IPS DF 4.7 (cell line): ENCODE measurements at regions not wholly inside any gene's neighbourhood (a gene's known extent, or its start where the extent isn't known, plus 50 kb on each side); places are given as distances from the start of the nearest gene placed in this dataset.

Experiments
- DNase-seq: peaks from one replicate; pipeline ENCODE4 v3.0.0-alpha.2; 2013; ENCODE audit warnings: low spot score; ENCODE audit errors: extremely low read depth

DNA sequence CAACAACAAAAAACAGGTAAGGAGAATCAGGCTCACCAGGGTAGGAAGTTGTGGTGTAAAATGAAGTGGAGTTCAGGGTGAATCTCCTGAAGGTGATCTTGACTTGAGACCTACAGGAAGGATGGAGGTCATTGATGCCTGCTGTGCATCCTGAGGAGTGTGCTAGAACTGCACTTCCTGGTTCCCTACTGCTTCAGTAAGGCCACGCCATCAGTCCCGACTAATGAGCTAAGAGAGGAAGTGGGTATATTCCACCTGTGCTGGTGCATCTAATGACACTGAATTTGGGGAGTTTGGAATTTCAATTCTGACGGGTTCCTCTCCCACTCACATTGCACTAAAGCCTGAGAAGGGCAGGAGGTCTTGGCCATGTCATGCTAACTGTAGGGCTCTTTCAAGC is 349.3 kb upstream of the SLC14A2 start:
- DNase-seq: no peak

DNA sequence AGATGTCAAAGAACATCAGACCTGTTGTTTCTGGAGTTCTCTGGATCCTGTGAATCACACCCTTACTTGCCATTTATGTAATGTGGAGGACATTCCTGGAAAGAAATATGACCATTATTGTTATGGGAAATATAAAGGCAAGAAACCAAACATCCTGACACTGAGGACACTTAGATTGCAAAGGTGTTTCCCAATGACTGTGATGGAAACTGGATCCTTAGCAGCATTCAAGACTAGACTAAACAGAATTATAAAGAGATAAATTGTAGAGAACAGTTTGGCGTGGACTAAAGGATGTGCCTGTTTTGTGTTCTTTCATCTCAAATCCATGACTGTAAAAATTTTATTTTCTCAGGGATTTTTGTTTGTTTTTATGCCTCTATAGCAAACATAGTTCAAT is 347.7 kb upstream of the SLC14A2 start:
- no peak for DNase-seq

DNA sequence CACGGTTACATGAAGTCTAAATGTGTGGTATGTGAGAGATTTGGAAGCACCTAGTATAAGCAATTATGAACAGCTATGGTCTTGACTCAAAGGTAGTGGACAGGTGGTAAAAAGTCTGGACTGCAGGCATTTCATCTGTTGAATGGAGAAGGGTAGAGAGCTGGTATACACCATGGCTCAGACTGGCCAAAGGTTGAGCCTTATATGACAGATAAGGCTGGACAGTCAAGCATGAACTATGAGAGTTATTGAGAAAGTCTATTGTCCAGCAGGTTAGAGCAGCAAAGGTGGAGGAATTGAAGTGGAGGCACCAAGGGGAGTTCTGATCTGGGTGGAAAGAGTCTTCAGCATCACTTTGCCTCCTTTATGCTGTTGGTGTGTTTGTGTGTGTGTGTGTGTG is 346.7 kb upstream of the SLC14A2 start:
- no peak for DNase-seq

DNA sequence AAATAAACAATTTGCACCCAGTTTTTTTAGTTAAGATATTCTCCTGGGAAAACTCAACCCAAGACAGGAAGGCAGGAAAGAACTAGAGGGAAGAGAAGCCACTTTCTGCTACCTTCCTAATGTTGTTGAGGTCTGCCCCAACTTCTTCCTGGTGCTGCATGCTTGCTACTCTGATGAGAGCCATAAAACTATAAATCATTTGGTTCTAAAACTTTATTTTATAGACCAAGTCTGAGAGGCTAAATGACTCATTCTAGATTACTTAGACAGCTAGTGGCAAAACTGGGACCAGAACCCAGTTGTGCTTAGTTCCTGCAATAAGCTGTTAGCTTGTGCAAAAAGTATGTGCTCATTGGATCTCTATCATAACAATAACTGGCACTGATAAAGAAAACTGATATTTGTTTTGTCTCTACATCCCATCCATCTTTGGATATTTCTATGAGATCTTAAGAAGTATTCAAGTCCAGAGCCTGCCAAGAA is 344.9 kb upstream of the SLC14A2 start:
- no peak for DNase-seq

DNA sequence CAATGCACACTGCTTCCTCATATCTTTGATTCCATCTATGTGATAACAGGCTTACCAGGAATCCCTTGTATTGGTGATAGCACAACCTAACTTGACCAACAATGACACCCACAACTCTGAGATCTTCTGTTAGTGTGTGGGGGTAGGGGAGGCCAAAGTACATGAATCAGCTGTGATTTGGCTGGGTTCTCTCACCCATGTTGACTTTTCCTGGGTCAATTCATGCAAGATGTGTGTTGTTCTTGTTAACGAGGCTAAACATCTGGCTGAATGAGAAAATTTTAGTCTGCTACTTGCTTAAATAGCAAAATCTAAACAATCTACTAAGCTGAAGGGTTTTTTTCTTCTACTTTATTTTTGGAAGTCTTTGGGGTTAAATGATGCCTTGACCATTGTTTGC is 341.2 kb upstream of the SLC14A2 start:
- no peak for DNase-seq

DNA sequence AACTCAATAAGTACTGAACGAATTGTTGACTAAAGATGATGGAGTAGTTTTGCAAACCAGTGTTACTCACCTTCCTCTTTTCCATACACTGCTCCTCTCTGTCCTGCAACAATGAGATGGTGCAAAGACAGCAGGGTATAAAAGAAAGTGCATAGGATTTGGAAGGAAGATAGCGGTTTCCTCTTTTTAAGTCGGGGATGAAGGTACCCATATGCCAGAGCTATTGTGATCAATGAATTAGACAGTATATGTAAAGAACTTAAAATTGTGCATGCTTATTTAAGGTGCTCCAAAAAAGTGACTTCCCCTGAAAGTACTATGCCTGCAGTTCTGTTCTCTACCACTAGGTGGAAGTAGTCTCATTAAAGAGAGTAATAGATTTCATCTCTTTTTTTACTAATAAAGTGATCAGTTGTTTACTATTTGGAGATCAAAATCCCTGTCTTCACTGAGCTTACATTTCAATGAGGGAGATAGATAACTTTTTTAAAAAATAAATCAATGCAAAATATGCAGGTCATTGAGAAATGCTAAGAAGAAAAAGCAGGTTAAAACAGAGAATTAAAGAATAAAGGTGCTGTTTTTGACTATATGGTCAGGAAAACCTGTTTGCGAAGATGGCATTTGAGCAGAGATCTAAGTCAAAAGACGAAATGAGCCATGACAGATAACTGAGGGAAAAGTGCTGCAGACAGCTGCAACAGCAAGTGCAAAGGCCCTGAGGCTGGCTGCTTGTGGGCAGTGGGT is 339.7 kb upstream of the SLC14A2 start:
- DNase-seq: peak; percentile 30

DNA sequence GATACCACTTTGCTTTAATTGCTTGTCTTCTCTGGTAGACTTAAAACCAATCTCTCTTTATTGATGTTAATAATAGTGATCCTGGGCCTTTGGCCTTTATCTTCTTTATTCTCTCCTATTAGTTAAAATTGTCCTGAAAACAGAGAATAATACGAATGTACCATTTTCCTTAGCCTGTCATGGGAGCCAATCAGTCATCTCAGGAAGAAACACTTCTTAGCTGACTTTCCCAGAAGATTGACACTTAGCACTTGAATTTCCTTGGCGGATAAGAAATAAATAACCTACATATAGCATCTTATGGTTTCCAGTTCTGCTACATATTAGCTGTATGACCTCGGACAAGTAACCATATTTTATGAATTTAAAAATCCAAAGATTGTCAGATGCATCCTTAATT is 338.4 kb upstream of the SLC14A2 start:
- DNase-seq: no peak

DNA sequence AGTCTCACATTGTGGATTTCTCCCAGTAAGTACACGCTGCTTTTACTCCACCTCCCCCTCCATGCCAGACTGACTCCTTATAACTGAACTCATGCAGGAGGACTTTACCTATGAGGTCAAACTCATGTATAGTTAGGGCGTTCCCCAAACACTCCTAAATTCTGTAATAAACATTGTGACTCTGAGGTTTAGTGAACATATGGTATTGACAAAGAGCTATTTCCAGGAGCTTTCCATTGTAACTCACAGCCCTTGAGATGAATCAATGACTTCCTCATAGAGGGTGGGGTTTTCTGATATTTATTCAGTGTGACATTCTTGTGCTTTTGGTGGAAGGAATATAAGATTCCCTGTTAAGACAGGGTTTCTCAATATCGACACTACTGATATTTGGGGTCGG is 337.4 kb upstream of the SLC14A2 start:
- DNase-seq: no peak

DNA sequence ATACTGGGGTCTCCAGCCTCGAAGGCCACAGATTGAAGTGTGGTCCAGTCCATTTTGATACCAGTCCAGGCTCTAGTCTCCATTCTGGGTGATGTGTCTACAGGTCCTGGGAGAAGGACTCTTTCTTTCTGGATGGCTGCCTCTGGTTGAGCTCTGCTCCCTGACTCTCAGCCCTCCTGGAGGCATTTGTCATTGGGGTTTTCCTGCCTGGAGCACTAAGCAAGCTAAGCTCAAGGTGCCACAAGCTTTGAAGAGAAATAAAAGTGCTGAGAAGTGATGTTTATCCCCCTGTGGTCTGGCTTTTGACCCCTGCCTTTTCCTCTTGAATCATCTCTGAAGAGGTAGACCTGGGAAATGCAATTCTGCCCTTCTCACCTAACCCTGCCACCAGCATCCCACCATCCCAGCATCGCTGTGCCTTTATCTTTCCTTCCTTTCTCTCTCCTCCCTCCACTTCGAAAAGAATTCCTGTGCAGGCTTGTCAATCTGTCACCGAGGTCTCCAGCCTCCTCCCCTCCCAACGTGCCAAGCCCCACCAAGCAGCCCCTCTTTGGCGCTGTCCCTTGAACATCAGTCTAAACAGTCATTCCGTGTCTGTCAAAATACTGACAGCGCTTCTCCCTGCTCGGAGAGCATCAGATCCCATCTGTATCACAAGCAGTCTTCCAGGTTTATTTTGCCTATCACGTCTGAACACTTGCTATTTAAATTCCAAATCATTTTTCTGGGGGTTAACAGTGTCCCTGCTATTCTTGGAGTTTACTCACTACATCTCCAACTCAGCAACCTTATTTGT is 334.6 kb upstream of the SLC14A2 start:
- no peak for DNase-seq

DNA sequence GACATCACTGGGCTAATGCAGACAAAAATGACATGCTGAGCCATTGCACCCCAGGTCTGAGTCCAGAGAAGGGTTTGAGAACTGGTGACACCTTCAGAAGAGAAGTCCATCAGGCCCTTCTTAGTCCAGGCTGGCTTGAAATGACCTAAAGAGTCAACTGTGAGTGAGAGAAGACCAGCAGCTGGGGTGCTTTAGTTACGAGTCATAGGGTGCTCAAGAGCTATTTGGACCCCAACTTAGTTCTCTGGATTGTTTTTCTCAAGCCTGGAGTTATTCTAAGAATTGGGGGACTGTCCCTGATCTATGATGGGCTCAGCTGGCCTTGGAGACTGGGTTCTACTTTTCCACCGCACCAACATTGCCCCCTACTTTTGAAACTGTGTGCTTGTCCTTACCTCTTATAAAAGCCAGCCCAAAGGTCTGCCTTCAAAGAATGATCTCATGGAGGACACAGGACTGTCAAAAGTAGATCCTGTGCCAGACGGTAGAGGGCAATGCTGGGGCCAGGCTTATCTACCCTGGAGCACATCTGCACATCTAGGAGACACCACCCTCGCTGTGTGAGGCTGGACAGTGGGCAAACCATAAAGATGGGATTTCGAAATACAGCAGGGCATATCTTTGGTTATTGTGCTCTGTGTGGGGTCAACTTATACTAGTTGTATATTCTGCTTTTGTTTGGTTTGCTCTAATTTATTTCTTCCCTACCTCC is 333.0 kb upstream of the SLC14A2 start:
- no peak for DNase-seq

DNA sequence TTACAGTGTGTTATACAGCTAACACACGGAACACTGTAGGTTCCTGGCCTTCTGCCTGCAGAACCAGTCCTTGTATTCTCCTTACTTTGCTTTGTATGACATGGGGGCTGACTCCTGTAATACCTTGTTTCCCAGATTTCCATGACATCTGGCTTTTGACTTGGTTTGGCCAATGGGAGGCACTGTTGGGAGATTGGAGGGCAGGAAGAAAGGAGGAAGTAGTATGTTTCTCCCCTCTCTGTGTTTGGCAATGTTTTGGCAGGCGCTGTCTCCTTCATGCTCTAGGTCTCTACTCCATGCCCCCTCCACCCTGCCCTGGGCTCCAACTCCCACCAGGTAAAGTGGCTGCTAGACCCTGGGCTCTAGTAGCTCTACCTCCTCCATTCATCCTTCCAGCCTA is 331.1 kb upstream of the SLC14A2 start:
- no peak for DNase-seq

DNA sequence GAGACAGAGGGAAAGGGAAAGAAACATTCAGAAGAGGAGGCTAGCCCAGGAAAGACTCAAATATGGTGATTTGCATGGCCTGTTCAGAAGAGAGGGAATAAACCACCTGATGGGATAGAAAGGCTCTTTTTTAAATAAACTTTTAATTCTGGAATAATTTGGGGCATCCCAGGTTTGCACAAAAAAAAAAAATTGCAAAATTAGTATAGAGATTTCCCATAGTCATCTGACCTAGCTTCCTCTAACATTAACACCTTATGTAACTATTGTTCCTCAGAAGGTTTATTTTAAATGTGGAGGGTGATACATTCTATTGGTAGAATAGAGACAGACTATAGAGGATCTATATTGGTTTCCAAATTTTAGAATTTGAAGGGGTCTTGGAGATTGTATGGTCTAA is 330.4 kb upstream of the SLC14A2 start:
- DNase-seq: no peak

DNA sequence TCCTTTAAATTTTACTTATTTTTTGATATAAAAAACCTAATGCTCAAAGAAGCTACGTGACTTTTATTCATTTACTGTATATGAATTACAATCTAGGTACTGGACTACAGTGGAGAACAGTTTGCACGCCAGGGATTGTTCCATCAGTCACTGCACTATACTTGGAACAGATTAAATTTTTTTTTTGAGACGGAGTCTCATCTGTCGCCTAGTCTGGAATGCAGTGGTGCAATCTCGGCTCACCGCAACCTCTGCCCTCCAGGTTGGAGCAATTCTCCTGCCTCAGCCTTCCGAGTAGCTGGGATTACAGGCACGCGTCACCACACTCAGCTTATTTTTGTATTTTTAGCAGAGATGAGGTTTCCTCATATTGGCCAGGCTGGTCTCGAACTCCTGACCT is 330.0 kb upstream of the SLC14A2 start:
- DNase-seq: no peak

DNA sequence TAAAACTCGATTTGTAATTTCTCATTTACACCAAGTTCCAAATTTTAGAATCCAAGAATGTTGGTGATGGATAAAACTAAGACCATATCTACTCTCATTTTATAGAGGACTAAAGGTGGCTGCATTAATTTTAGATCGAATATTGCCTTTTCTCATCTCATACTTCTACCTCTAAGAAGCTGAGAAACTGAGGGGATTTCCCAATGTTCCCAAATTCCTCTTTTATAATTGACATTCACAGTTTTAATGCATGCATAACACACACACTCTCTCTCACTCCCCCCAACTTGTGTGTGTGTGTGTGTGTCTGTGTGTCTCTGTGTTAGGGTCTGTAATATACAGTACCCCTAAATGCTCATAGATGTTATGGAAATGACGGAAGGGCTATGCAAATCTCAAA is 328.8 kb upstream of the SLC14A2 start:
- DNase-seq: no peak

DNA sequence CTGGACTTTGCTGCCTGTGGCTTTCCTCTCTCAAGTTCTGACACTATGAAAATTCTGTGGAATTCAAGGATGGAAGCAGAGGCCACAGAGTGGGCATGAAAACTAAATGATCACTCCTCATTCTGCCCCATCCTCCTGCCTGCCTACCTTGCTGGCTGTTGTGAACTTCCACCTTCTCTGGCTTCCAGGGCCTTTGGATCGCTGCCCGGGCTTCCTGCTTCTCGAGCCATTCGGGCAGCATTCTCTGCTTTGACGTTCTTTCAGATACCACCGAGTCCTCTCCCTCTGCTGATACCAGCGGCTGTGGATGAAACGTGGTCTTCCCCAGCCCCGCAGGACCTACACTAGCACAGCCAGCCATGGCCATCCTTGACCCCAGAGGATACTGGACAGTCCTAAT is 327.7 kb upstream of the SLC14A2 start:
- DNase-seq: no peak

DNA sequence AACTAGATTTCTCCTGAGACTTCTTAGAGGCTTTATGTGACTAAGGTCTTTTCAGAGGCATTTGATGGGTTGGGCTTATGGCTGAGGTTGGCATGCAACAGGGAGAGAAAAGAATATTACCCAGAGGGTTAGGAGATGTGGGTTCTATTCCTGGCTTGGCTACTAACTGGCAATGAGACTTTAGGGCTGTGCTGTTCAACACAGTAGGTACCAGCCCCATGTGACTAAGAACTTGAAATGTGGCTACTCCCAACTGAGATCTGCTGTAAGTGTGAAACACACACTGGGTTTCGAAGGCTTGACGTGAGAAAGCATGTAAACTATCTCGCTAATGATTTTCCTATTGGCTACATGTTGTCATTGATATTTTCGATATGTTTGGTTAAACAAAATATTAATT is 324.9 kb upstream of the SLC14A2 start:
- DNase-seq: no peak

DNA sequence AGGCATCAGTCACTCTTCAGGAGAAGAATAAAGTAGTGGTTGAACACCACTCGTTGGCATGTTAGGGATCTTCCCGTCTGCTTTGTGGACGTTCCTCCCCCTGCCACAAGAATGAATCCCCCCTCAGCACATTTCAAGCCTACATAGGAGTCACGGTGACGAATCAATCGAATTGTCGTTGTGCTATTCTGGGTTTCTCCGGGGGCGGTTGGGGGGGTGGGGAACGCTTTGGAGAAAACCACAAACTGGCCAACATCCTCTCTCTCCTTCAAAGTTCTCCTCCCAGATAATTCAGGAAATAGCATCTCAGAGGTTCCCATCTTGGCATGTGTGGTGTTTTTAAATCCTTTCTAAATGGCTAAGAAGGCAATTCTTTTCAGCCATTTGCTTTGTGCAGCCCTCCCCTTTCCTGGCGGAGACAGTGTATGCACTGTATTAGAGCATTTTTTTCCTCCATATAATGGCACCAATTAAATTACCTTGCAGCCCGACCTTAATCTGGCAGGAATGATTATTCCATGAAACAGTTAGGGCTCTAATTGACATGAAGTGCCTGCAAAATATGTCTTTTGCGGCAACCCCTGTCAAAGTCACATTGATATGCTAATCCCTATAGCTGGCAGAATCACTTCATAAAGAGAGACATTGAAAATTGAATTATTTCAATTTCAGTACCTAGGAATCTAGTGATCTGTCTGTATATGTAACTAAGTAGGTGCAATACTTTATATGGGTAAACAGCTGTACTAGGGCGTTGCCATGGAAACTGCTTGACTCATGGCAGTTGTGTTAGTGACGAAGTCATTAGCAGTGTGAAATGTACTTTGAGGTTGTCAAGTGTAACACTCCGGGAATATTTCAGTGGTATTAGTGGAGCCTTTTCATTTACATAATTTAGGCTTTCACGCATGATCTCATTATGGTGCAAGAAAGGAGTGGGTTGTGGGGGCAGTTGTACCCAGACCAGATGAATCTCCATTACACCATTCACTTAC is 323.4 kb upstream of the SLC14A2 start:
- DNase-seq: no peak

DNA sequence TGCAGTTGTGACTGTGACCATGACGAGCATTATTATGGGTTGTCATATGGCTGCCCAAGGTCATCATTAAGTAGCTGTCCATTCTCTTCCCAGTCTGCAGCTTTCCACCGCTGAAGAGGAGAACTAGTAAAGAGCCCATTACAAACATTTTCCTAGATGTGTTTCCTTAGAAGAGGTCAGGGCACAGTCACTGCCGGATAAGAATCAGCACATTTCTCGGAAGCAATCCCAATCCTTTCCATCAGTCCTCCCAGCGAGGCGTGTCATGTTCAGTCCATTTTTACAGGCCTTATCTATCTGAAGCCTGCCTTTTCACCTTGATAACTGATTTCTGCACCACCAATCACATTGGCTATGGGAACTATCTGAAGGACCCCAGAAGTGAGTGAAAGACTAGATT is 319.9 kb upstream of the SLC14A2 start:
- no peak for DNase-seq

DNA sequence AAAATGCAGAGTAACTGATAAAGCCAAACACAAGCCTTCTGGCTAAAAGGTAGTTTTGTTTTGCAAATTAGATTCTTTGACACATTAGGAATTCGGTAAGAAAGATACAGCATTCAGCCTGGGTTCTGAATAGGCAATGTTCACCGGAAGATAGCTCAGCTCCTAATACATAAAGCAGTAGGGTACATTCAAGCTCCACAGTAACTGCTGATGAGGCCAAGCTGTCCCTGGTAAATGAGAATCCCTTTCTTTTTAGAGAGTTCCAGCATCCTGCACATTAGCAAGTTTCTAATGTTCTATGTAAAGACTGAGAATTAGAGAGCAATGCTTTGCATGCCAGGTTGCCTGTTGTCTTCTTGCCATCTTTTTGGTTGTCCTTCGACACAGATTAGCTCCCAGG is 316.3 kb upstream of the SLC14A2 start:
- DNase-seq: no peak

DNA sequence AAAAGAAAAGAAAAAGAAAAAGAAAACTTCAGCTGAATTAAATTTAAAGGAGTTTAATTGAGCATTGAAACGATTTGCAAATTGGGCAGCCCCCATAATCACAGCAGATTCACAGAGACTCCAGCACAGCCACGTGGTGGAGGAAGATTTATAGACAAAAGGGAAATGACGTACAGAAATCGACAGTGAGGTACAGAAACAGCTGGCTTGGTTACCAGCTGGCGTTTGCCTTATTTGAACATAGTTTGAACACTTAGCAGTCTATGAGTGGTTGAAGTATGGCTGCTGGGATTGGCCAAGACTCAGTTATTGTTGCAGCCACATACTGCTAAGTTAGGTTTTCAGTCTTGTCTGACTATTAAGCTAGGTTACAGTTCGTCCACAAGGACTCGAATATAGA is 312.2 kb upstream of the SLC14A2 start:
- DNase-seq: no peak

DNA sequence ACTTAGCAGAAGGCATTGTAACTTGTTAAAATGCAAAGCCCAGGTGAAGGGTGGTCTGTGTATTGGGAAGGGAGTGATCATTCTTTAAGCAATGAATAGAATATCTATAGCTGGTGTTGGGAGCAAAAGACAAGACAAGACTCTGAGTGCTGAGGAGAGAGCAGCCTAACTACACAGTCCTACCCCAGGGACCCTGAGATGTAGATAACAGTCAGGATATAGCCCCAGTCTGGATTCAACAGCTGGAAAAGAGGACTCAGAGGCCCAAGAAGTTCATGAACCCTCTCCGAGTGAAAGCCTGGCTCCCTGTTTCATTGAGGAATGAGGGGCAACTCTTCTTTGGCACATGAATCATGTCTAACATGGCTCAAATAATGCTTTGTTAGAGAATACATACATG is 310.7 kb upstream of the SLC14A2 start:
- DNase-seq: no peak
